Dendritic cell treated with granulocyte-macrophage colony-stimulating factor and Interleukin-4, amounts not matched to agents 40 ng/mL and 50 ng/mL, for 4 days (primary cell): ENCODE measurements at regions not wholly inside any gene's neighbourhood (a gene's known extent, or its start where the extent isn't known, plus 50 kb on each side); places are given as distances from the start of the nearest gene placed in this dataset.

Source experiments
- H3K27ac Mint-ChIP-seq: one replicate; pipeline ENCODE4 v1.8.0; 2022; ENCODE audit warnings: mild to moderate bottlenecking, mixed read lengths
- H3K27me3 Mint-ChIP-seq: one replicate; pipeline ENCODE4 v1.8.0; 2022; ENCODE audit warnings: mild to moderate bottlenecking, mixed read lengths
- H3K36me3 Mint-ChIP-seq: one replicate; pipeline ENCODE4 v1.8.0; 2022; ENCODE audit warnings: low read depth, mixed read lengths
- H3K4me1 Mint-ChIP-seq: one replicate; pipeline ENCODE4 v1.8.0; 2022; ENCODE audit warnings: low read depth, mixed read lengths
- H3K4me3 Mint-ChIP-seq: one replicate; pipeline ENCODE4 v1.8.0; 2022; ENCODE audit warnings: mild to moderate bottlenecking, moderate library complexity, mixed read lengths
- H3K9me3 Mint-ChIP-seq: one replicate; pipeline ENCODE4 v1.8.0; 2022; ENCODE audit warnings: mixed read lengths
- intact Hi-C: fragments of 100-400 bp; cut with micrococcal nuclease; formaldehyde crosslinking; loops from one replicate; pipeline ENCODE4 v1.15.0; 2022

GRCh38 chr16:85435700-85436099 is 177.4 kb upstream of the GSE1 start:
- H3K9me3 Mint-ChIP-seq = no peaks in the 10 kb centered on the region
- H3K27me3 Mint-ChIP-seq = peaks cover 2% of the 10 kb centered on the region
- peaks cover 12% of the 10 kb centered on the region for H3K4me1 Mint-ChIP-seq
- no peak overlapping the region for H3K4me3 Mint-ChIP-seq
- H3K27ac Mint-ChIP-seq = no peak overlapping the region
- no peaks in the 10 kb centered on the region for H3K36me3 Mint-ChIP-seq
- intact Hi-C loops = no loop called here

GRCh38 chr16:85436207-85436606 is 176.9 kb upstream of the GSE1 start:
- Mint-ChIP-seq H3K4me1 (peaks cover 12% of the 10 kb centered on the region), H3K36me3 (no peaks in the 10 kb centered on the region), H3K27ac (no peak overlapping the region), H3K27me3 (peaks cover 2% of the 10 kb centered on the region), H3K4me3 (no peak overlapping the region), H3K9me3 (no peaks in the 10 kb centered on the region)
- intact Hi-C loops = no loop called here

- Mint-ChIP-seq H3K9me3 (no peaks in the 10 kb centered on the region), H3K4me3 (no peak overlapping the region), H3K4me1 (peaks cover 12% of the 10 kb centered on the region), H3K27me3 (peaks cover 2% of the 10 kb centered on the region), H3K27ac (no peak overlapping the region), H3K36me3 (no peaks in the 10 kb centered on the region)
- intact Hi-C loops = no loop called here
These were observed 176.4 kb upstream of the GSE1 start for GRCh38 chr16:85436636-85437165.

GRCh38 chr16:85437166-85438052 is 175.7 kb upstream of the GSE1 start:
- no peaks in the 10 kb centered on the region for H3K9me3 Mint-ChIP-seq
- H3K4me1 Mint-ChIP-seq = peaks cover 12% of the 10 kb centered on the region
- H3K4me3 Mint-ChIP-seq = no peak overlapping the region
- H3K27me3 Mint-ChIP-seq = peaks cover 2% of the 10 kb centered on the region
- no peak overlapping the region for H3K27ac Mint-ChIP-seq
- no peaks in the 10 kb centered on the region for H3K36me3 Mint-ChIP-seq
- intact Hi-C loops = no loop called here

- Mint-ChIP-seq H3K4me1 (peaks cover 12% of the 10 kb centered on the region), H3K4me3 (no peak overlapping the region), H3K9me3 (no peaks in the 10 kb centered on the region), H3K36me3 (no peaks in the 10 kb centered on the region), H3K27ac (no peak overlapping the region), H3K27me3 (peaks cover 2% of the 10 kb centered on the region)
- intact Hi-C loops = no loop called here
These were observed 174.0 kb upstream of the GSE1 start for GRCh38 chr16:85438981-85439685.

- H3K4me1 Mint-ChIP-seq = peaks cover 12% of the 10 kb centered on the region
- H3K27me3 Mint-ChIP-seq = peaks cover 8% of the 10 kb centered on the region
- no peaks in the 10 kb centered on the region for H3K36me3 Mint-ChIP-seq
- H3K9me3 Mint-ChIP-seq = no peaks in the 10 kb centered on the region
- intact Hi-C loops = no loop called here
- H3K27ac Mint-ChIP-seq = no peak overlapping the region
- no peak overlapping the region for H3K4me3 Mint-ChIP-seq
These were observed 172.4 kb upstream of the GSE1 start for GRCh38 chr16:85440744-85441143.

GRCh38 chr16:85441189-85441889 is 171.8 kb upstream of the GSE1 start:
- Mint-ChIP-seq H3K4me3 (no peak overlapping the region), H3K9me3 (no peaks in the 10 kb centered on the region), H3K4me1 (peaks cover 12% of the 10 kb centered on the region), H3K27me3 (peaks cover 11% of the 10 kb centered on the region), H3K36me3 (no peaks in the 10 kb centered on the region), H3K27ac (no peak overlapping the region)
- intact Hi-C loops = no loop called here

GRCh38 chr16:85441890-85442670 is 171.0 kb upstream of the GSE1 start:
- intact Hi-C loops = no loop called here
- no peaks in the 10 kb centered on the region for H3K9me3 Mint-ChIP-seq
- H3K27me3 Mint-ChIP-seq = peaks cover 18% of the 10 kb centered on the region
- H3K36me3 Mint-ChIP-seq = no peaks in the 10 kb centered on the region
- H3K4me1 Mint-ChIP-seq = peaks cover 11% of the 10 kb centered on the region
- no peak overlapping the region for H3K27ac Mint-ChIP-seq
- H3K4me3 Mint-ChIP-seq = no peak overlapping the region

- peaks cover 26% of the 10 kb centered on the region for H3K27me3 Mint-ChIP-seq
- intact Hi-C loops = no loop called here
- no peaks in the 10 kb centered on the region for H3K9me3 Mint-ChIP-seq
- no peak overlapping the region for H3K4me3 Mint-ChIP-seq
- H3K27ac Mint-ChIP-seq = no peak overlapping the region
- H3K36me3 Mint-ChIP-seq = no peaks in the 10 kb centered on the region
- H3K4me1 Mint-ChIP-seq = peaks cover under 1% of the 10 kb centered on the region
These were observed 170.0 kb upstream of the GSE1 start for GRCh38 chr16:85443116-85443515.

GRCh38 chr16:85443531-85443930 is 169.6 kb upstream of the GSE1 start:
- Mint-ChIP-seq H3K27me3 (peaks cover 30% of the 10 kb centered on the region), H3K27ac (no peak overlapping the region), H3K9me3 (no peaks in the 10 kb centered on the region), H3K36me3 (no peaks in the 10 kb centered on the region), H3K4me3 (no peak overlapping the region), H3K4me1 (no peaks in the 10 kb centered on the region)
- intact Hi-C loops = no loop called here

- no peaks in the 10 kb centered on the region for H3K4me1 Mint-ChIP-seq
- no peaks in the 10 kb centered on the region for H3K9me3 Mint-ChIP-seq
- H3K4me3 Mint-ChIP-seq = no peak overlapping the region
- intact Hi-C loops = no loop called here
- peaks cover 46% of the 10 kb centered on the region for H3K27me3 Mint-ChIP-seq
- no peaks in the 10 kb centered on the region for H3K36me3 Mint-ChIP-seq
- H3K27ac Mint-ChIP-seq = no peak overlapping the region
These were observed 167.9 kb upstream of the GSE1 start for GRCh38 chr16:85445064-85445778.

GRCh38 chr16:85445779-85446222 is 167.3 kb upstream of the GSE1 start:
- intact Hi-C loops = no loop called here
- H3K27ac Mint-ChIP-seq = no peak overlapping the region
- peaks cover 46% of the 10 kb centered on the region for H3K27me3 Mint-ChIP-seq
- no peaks in the 10 kb centered on the region for H3K36me3 Mint-ChIP-seq
- H3K9me3 Mint-ChIP-seq = no peaks in the 10 kb centered on the region
- H3K4me3 Mint-ChIP-seq = no peak overlapping the region
- no peaks in the 10 kb centered on the region for H3K4me1 Mint-ChIP-seq
